ENCODE measurements at regions not wholly inside any gene's neighbourhood (a gene's known extent, or its start where the extent isn't known, plus 50 kb on each side); places are given as distances from the start of the nearest gene placed in this dataset.

GRCh38 chr4:112055100-112055499, 90.2 kb upstream of the FAM241A start:
- no peaks in the 10 kb centered on the region for H3K27me3 ChIP-seq (ENCODE audit: control insufficient read depth, insufficient read depth, low read length, poor library complexity, severe bottlenecking)
- no peaks in the 10 kb centered on the region for H3K36me3 ChIP-seq (ENCODE audit: control insufficient read depth, insufficient read depth, low read length)
- no peak overlapping the region for H3K4me3 ChIP-seq (ENCODE audit: low read length)
- Mint-ChIP-seq H3K27ac (no peak overlapping the region), H3K4me3 (no peak overlapping the region), H3K27me3 (ENCODE audit: insufficient read depth) (no peaks in the 10 kb centered on the region), H3K9me3 (no peaks in the 10 kb centered on the region), H3K36me3 (ENCODE audit: low read depth) (no peaks in the 10 kb centered on the region), H3K4me1 (no peaks in the 10 kb centered on the region)
- no peaks in the 10 kb centered on the region for H3K4me1 ChIP-seq (ENCODE audit: control insufficient read depth, insufficient read depth, low read length)
- DNase-seq = peak; percentile 66
- no peak overlapping the region for H3K27ac ChIP-seq (ENCODE audit: low read depth, low read length)
- H3K9me3 ChIP-seq (ENCODE audit: control insufficient read depth, low read length) = no peaks in the 10 kb centered on the region
- TF ChIP-seq CTCF (conservative IDR thresholded peaks at IDR 0.05) = no peak
- no peak overlapping the region for H3K9ac ChIP-seq (ENCODE audit: extremely low read depth, low read length, poor library complexity, severe bottlenecking)

GRCh38 chr4:112057470-112057869, 87.8 kb upstream of the FAM241A start:
- H3K4me1 Mint-ChIP-seq = peaks cover 12% of the 10 kb centered on the region
- 96 to 100% methylated on average over 2 to 3 of the region's 3 CpGs for WGBS, 2 experiments (ENCODE audit: insufficient coverage in 1 of 2, insufficient read length in 1 of 2)
- no peak for TF ChIP-seq CTCF (conservative IDR thresholded peaks at IDR 0.05)
- no peaks in the 10 kb centered on the region for H3K9me3 ChIP-seq (ENCODE audit: control insufficient read depth, low read length)
- no peaks in the 10 kb centered on the region for H3K27me3 ChIP-seq (ENCODE audit: control insufficient read depth, insufficient read depth, low read length, poor library complexity, severe bottlenecking)
- no peak overlapping the region for H3K27ac ChIP-seq (ENCODE audit: low read depth, low read length)
- H3K4me1 ChIP-seq (ENCODE audit: control insufficient read depth, insufficient read depth, low read length) = peaks cover 6% of the 10 kb centered on the region
- no peaks in the 10 kb centered on the region for H3K27me3 Mint-ChIP-seq (ENCODE audit: insufficient read depth)
- H3K36me3 ChIP-seq (ENCODE audit: control insufficient read depth, insufficient read depth, low read length) = no peaks in the 10 kb centered on the region
- no peaks in the 10 kb centered on the region for H3K36me3 Mint-ChIP-seq (ENCODE audit: low read depth)
- H3K4me3 Mint-ChIP-seq = no peak overlapping the region
- no peak overlapping the region for H3K9ac ChIP-seq (ENCODE audit: extremely low read depth, low read length, poor library complexity, severe bottlenecking)
- no peak for DNase-seq
- H3K9me3 Mint-ChIP-seq = no peaks in the 10 kb centered on the region
- H3K4me3 ChIP-seq (ENCODE audit: low read length) = no peak overlapping the region
- no peak overlapping the region for H3K27ac Mint-ChIP-seq

GRCh38 chr4:112058433-112058832, 86.8 kb upstream of the FAM241A start:
- no peak overlapping the region for H3K4me3 Mint-ChIP-seq
- Histone ChIP-seq H3K27me3 (ENCODE audit: control insufficient read depth, insufficient read depth, low read length, poor library complexity, severe bottlenecking) (no peaks in the 10 kb centered on the region), H3K9me3 (ENCODE audit: control insufficient read depth, low read length) (no peaks in the 10 kb centered on the region), H3K27ac (ENCODE audit: low read depth, low read length) (no peak overlapping the region), H3K9ac (ENCODE audit: extremely low read depth, low read length, poor library complexity, severe bottlenecking) (no peak overlapping the region), H3K4me1 (ENCODE audit: control insufficient read depth, insufficient read depth, low read length) (peaks cover 6% of the 10 kb centered on the region), H3K4me3 (ENCODE audit: low read length) (no peak overlapping the region), H3K36me3 (ENCODE audit: control insufficient read depth, insufficient read depth, low read length) (no peaks in the 10 kb centered on the region)
- no peak for TF ChIP-seq CTCF (conservative IDR thresholded peaks at IDR 0.05)
- H3K27me3 Mint-ChIP-seq (ENCODE audit: insufficient read depth) = no peaks in the 10 kb centered on the region
- 95 to 96% methylated on average over 2 to 3 of the region's 3 CpGs for WGBS, 2 experiments (ENCODE audit: insufficient coverage in 1 of 2, insufficient read length in 1 of 2)
- no peaks in the 10 kb centered on the region for H3K9me3 Mint-ChIP-seq
- no peak overlapping the region for H3K27ac Mint-ChIP-seq
- H3K4me1 Mint-ChIP-seq = peaks cover 12% of the 10 kb centered on the region
- no peaks in the 10 kb centered on the region for H3K36me3 Mint-ChIP-seq (ENCODE audit: low read depth)
- no peak for DNase-seq
